H1 (cell line): ENCODE measurements at regions not wholly inside any gene's neighbourhood (a gene's known extent, or its start where the extent isn't known, plus 50 kb on each side); places are given as distances from the start of the nearest gene placed in this dataset.

Source experiments
- CTCF ChIA-PET: fragments of 300-600 bp; sonication (Branson Sonifier 250); formaldehyde crosslinking; loops from one replicate; lab custom pipeline; 2021; ENCODE audit not compliant: partially characterized antibody; lab: Charles Lee
- POLR2A ChIA-PET: fragments of 300-600 bp; sonication (Branson Sonifier 250); formaldehyde crosslinking; loops from one replicate; lab custom pipeline; 2021; ENCODE audit warnings: inconsistent platforms; ENCODE audit not compliant: partially characterized antibody; lab: Charles Lee
- DNase-seq, 2 experiments: peaks; one replicate each; pipeline versions ENCODE4 v3.0.0 to v3.0.0-alpha.2; 2010 to 2022; ENCODE audit warnings: low spot score in 2 of 2, low read depth in 1 of 2, mixed read lengths in 1 of 2
- FAIRE-seq: peaks from 2 replicates; lab custom pipeline; 2011; peaks lifted over from hg19 to GRCh38; lab: Jason Lieb, UNC
- H2AFZ ChIP-seq: 2 replicates; pipeline ENCODE4 v1.8.1; 2012; ENCODE audit warnings: low read length, inconsistent platforms
- H2AK5ac ChIP-seq: 2 replicates; pipeline ENCODE4 v1.6.1; 2013; ENCODE audit warnings: low read depth, low read length
- H2BK120ac ChIP-seq: replicated peaks from 2 replicates; pipeline ENCODE3; 2013; ENCODE audit warnings: low read depth, low read length, inconsistent platforms
- H2BK12ac ChIP-seq: 2 replicates; pipeline ENCODE4 v1.6.1; 2013; ENCODE audit warnings: low read depth, low read length
- H2BK15ac ChIP-seq: 2 replicates; pipeline ENCODE4 v1.6.1; 2013; ENCODE audit warnings: low read length
- H2BK20ac ChIP-seq: 2 replicates; pipeline ENCODE4 v1.6.1; 2013; ENCODE audit warnings: low read length
- H2BK5ac ChIP-seq: 2 replicates; pipeline ENCODE4 v1.6.1; 2013; ENCODE audit warnings: low read depth, low read length
- H3K14ac ChIP-seq: 2 replicates; pipeline ENCODE4 v1.6.1; 2013; ENCODE audit warnings: inconsistent platforms; ENCODE audit not compliant: insufficient read length
- H3K18ac ChIP-seq: 2 replicates; pipeline ENCODE4 v1.6.1; 2013; ENCODE audit warnings: low read length; ENCODE audit errors: extremely low read depth
- H3K23ac ChIP-seq: 2 replicates; pipeline ENCODE4 v1.6.1; 2013; ENCODE audit warnings: inconsistent platforms; ENCODE audit not compliant: insufficient read length
- H3K23me2 ChIP-seq: 2 replicates; pipeline ENCODE4 v1.6.1; 2013; ENCODE audit warnings: low read depth, low read length
- H3K27ac ChIP-seq: 2 replicates; pipeline ENCODE4 v1.6.1; 2011; ENCODE audit warnings: low read depth, low read length, inconsistent platforms
- H3K27me3 ChIP-seq, 4 experiments: replicated peaks in 1 of 4; 1 replicate in 1 of 4; 2 replicates in 3 of 4; pipeline versions ENCODE4 v1.6.1 to v1.8.1; 2011 to 2013; ENCODE audit warnings: low read length in 3 of 4, mild to moderate bottlenecking in 3 of 4, inconsistent platforms in 2 of 4, mixed read lengths in 2 of 4, moderate library complexity in 1 of 4; ENCODE audit not compliant: control insufficient read depth in 3 of 4, insufficient read depth in 3 of 4; ENCODE audit errors: extremely low read depth in 1 of 4
- H3K36me3 ChIP-seq, 4 experiments: 2 replicates each; pipeline versions ENCODE4 v1.6.1 to v1.8.1; 2011 to 2013; ENCODE audit warnings: mild to moderate bottlenecking in 4 of 4, low read length in 3 of 4, moderate library complexity in 2 of 4, control low read depth in 1 of 4, inconsistent platforms in 1 of 4; ENCODE audit not compliant: insufficient read depth in 4 of 4, control insufficient read depth in 2 of 4
- H3K4ac ChIP-seq: replicated peaks from 2 replicates; pipeline ENCODE3; 2013; ENCODE audit warnings: low read length, low read depth, mixed read lengths, inconsistent platforms; ENCODE audit not compliant: insufficient read length
- H3K4me1 ChIP-seq, 4 experiments: replicated peaks in 1 of 4; 1 replicate in 1 of 4; 2 replicates in 3 of 4; pipeline versions ENCODE4 v1.6.1 to v1.8.1; 2011 to 2013; ENCODE audit warnings: low read length in 3 of 4, inconsistent platforms in 2 of 4, mixed read lengths in 1 of 4; ENCODE audit not compliant: insufficient read depth in 4 of 4, control insufficient read depth in 3 of 4
- H3K4me2 ChIP-seq, 2 experiments: 2 replicates each; pipeline versions ENCODE4 v1.6.1 to v1.8.1; 2011 to 2013; ENCODE audit warnings: low read depth in 2 of 2, low read length in 2 of 2, control low read depth in 1 of 2, inconsistent platforms in 1 of 2, mild to moderate bottlenecking in 1 of 2; ENCODE audit not compliant: insufficient read depth in 1 of 2
- H3K4me3 ChIP-seq, 4 experiments: fragments of 200-600, 300-600 bp in 1 of 4; sonication (generic), shearing (Covaris generic), sonication (Bioruptor Twin) in 1 of 4; 2 replicates each; pipeline versions ENCODE4 v1.5.1 to v1.8.1; 2011 to 2016; ENCODE audit warnings: low read length in 4 of 4, low read depth in 3 of 4, control low read depth in 2 of 4, inconsistent platforms in 2 of 4, mild to moderate bottlenecking in 2 of 4, mixed read lengths in 1 of 4, moderate library complexity in 1 of 4; ENCODE audit not compliant: insufficient read depth in 2 of 4; ENCODE audit errors: extremely low read depth in 1 of 4
- H3K56ac ChIP-seq: replicated peaks from 2 replicates; pipeline ENCODE3; 2013; ENCODE audit warnings: low read depth, mild to moderate bottlenecking, mixed read lengths, low read length, inconsistent platforms; ENCODE audit not compliant: insufficient read length
- H3K79me1 ChIP-seq: 2 replicates; pipeline ENCODE4 v1.6.1; 2013; ENCODE audit warnings: low read depth, low read length, control low read depth
- H3K79me2 ChIP-seq, 2 experiments: 2 replicates each; pipeline versions ENCODE4 v1.6.1 to v1.8.1; 2012 to 2013; ENCODE audit warnings: low read length in 2 of 2, mild to moderate bottlenecking in 2 of 2, inconsistent platforms in 1 of 2; ENCODE audit not compliant: insufficient read depth in 2 of 2, control insufficient read depth in 1 of 2
- H3K9ac ChIP-seq, 4 experiments: replicated peaks in 1 of 4; 1 replicate in 1 of 4; 2 replicates in 3 of 4; pipeline versions ENCODE4 v1.6.1 to v1.8.1; 2011 to 2013; ENCODE audit warnings: low read depth in 3 of 4, low read length in 3 of 4, control low read depth in 2 of 4, mild to moderate bottlenecking in 2 of 4, moderate library complexity in 2 of 4, inconsistent platforms in 1 of 4; ENCODE audit errors: extremely low read depth in 1 of 4
- H3K9me3 ChIP-seq, 2 experiments: 2 replicates each; pipeline versions ENCODE4 v1.6.1 to v1.8.1; 2012 to 2013; ENCODE audit warnings: mild to moderate bottlenecking in 2 of 2, moderate library complexity in 2 of 2, control low read depth in 1 of 2, inconsistent platforms in 1 of 2, low read depth in 1 of 2, low read length in 1 of 2, mixed read lengths in 1 of 2; ENCODE audit not compliant: insufficient read depth in 2 of 2
- H4K20me1 ChIP-seq, 2 experiments: replicated peaks in 1 of 2; 2 replicates each; pipeline versions ENCODE3 to v1.8.1; 2011 to 2013; ENCODE audit warnings: inconsistent platforms in 2 of 2, low read length in 2 of 2, mild to moderate bottlenecking in 1 of 2; ENCODE audit not compliant: insufficient read depth in 2 of 2, control insufficient read depth in 1 of 2
- H4K5ac ChIP-seq: 2 replicates; pipeline ENCODE4 v1.6.1; 2013; ENCODE audit warnings: low read length, low read depth, mixed read lengths, inconsistent platforms; ENCODE audit not compliant: insufficient read length
- H4K8ac ChIP-seq: 2 replicates; pipeline ENCODE4 v1.8.0; 2013; ENCODE audit warnings: mild to moderate bottlenecking, moderate library complexity, low read length, inconsistent platforms; ENCODE audit not compliant: insufficient read depth; ENCODE audit errors: extremely low read depth
- H4K91ac ChIP-seq: replicated peaks from 2 replicates; pipeline ENCODE3; 2013; ENCODE audit warnings: low read length, mixed read lengths, inconsistent platforms; ENCODE audit not compliant: insufficient read length
- BCL11A ChIP-seq, 2 experiments: IDR thresholded peaks; one replicate each; pipeline ENCODE4 v1.6.1; 2011; ENCODE audit warnings: low read depth in 2 of 2, low read length in 2 of 2, mild to moderate bottlenecking in 2 of 2
- CHD1 ChIP-seq: IDR thresholded peaks from 2 replicates; pipeline ENCODE4 v1.6.1; 2012; ENCODE audit warnings: low read depth, low read length, improper control_type of control experiment
- GABPA ChIP-seq: IDR thresholded peaks from 2 replicates; pipeline ENCODE4 v1.6.1; 2011; ENCODE audit warnings: mild to moderate bottlenecking, low read length, moderate library complexity, borderline replicate concordance; ENCODE audit not compliant: insufficient read depth
- KDM4A ChIP-seq: IDR thresholded peaks from one replicate; pipeline ENCODE4 v1.7.1; 2012; ENCODE audit warnings: low read depth, mild to moderate bottlenecking, moderate library complexity, low read length, inconsistent platforms; ENCODE audit not compliant: severe bottlenecking
- RBBP5 ChIP-seq: IDR thresholded peaks from 2 replicates; pipeline ENCODE4 v1.7.1; 2012; ENCODE audit warnings: low read depth, mild to moderate bottlenecking, inconsistent platforms, low read length, moderate library complexity, borderline replicate concordance
- TAF1 ChIP-seq: IDR thresholded peaks from 2 replicates; pipeline ENCODE4 v1.6.1; 2011; ENCODE audit warnings: mild to moderate bottlenecking, low read depth, low read length
- TAF7 ChIP-seq: optimal IDR thresholded peaks from 2 replicates; pipeline ENCODE3; 2011; ENCODE audit warnings: low read depth, mild to moderate bottlenecking, inconsistent platforms, low read length, moderate library complexity, borderline replicate concordance
- TCF12 ChIP-seq: IDR thresholded peaks from 2 replicates; pipeline ENCODE4 v1.6.1; 2011; ENCODE audit warnings: low read depth, mild to moderate bottlenecking, low read length
- WGBS, 2 experiments: shearing (Covaris generic) in 1 of 2; methylation state at CpG; one replicate each; pipeline versions ENCODE4 v1.1.6 to v1.1.7; 2013 to 2015; ENCODE audit warnings: low lambda C conversion rate in 2 of 2, mixed read lengths in 2 of 2, inconsistent platforms in 1 of 2, low coverage in 1 of 2, missing lambda C conversion rate in 1 of 2; ENCODE audit not compliant: insufficient replicate concordance in 2 of 2, insufficient coverage in 1 of 2, insufficient read length in 1 of 2; ENCODE audit errors: extremely low coverage in 1 of 2, missing lambda C conversion rate in 1 of 2; 5-methylcytosine and 5-hydroxymethylcytosine counted together

DNA sequence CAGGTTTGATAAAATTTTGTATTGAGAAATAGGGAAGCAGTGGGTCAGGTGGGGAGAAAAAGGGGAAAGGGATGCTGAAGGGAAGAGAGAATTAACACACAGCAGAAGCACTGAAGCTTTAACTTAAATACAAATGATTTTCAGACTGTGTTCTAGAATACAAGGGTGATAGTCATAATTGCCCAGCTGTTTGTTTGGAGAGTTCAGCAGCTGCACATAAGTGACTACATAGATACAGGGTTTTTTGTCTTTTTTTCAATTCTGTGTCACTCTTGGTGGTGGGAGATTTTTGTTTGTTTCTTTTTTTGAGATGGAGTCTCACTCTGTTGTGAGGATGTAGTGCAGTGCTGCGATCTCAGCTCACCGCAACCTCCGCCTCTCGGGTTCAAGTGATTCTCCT lies 590.4 kb upstream of the SEMA6A start:
- H2AFZ ChIP-seq, result no peak overlapping the region
- H4K91ac ChIP-seq, result no peak overlapping the region
- no peak overlapping the region for H3K18ac ChIP-seq
- no peak overlapping the region for H3K4me3 ChIP-seq
- WGBS, 2 experiments, result 91% methylated on average over 4 of the region's 4 CpGs; no CpG with 5 or more reads in 1 of the 2 experiments
- H4K5ac ChIP-seq, result no peak overlapping the region
- DNase-seq, result no peak
- TF ChIP-seq BCL11A (IDR thresholded peaks at IDR 0.05; ENCODE audit: low read depth in 2 of 2, low read length in 2 of 2), result no peak
- no peak for TF ChIP-seq CHD1
- TF ChIP-seq TAF1, result no peak
- TF ChIP-seq RBBP5, result no peak
- TF ChIP-seq TCF12, result no peak
- no peak for TF ChIP-seq TAF7
- no peak for TF ChIP-seq KDM4A
- TF ChIP-seq GABPA, result no peak
- TF ChIP-seq, all 59 proteins: peak for 0
- ChIA-PET POLR2A (no interaction called here), CTCF (no interaction called here)
- Histone ChIP-seq H3K36me3 (no peaks in the 10 kb centered on the region), H3K79me1 (no peaks in the 10 kb centered on the region), H2BK20ac (no peak overlapping the region), H3K9me3 (no peaks in the 10 kb centered on the region), H4K20me1 (no peaks in the 10 kb centered on the region), H2BK5ac (no peak overlapping the region), H3K79me2 (no peaks in the 10 kb centered on the region), H3K4ac (no peak overlapping the region), H2BK120ac (no peak overlapping the region), H2BK12ac (no peak overlapping the region), H3K4me1 (0 out of 7 replicates have a peak, but pooled peaks cover 0 to 2% (median 0%) of the 10 kb centered on the region in 4 experiments), H3K27me3 (no peaks in the 10 kb centered on the region), H3K27ac (no peak overlapping the region), H2AK5ac (no peak overlapping the region), H3K23me2 (no peaks in the 10 kb centered on the region), H3K23ac (no peak overlapping the region), H4K8ac (no peak overlapping the region), H3K9ac (no peak overlapping the region), H3K14ac (no peak overlapping the region), H3K56ac (no peak overlapping the region), H2BK15ac (no peak overlapping the region), H3K4me2 (no peak overlapping the region)
- no peak for FAIRE-seq
